Stimulated activated CD4-positive, alpha-beta T cell treated with anti-CD3 and anti-CD28 coated beads, Interleukin-2, amount 100 ng/mL, for 48 hours (primary cell): ENCODE measurements at regions not wholly inside any gene's neighbourhood (a gene's known extent, or its start where the extent isn't known, plus 50 kb on each side); places are given as distances from the start of the nearest gene placed in this dataset.
"Not testable (repeated sequence)": the region's sequence is repeated elsewhere in the genome, so short reads cannot be mapped to it uniquely, and the experiment has no call there.

Experiments
- DNase-seq, 2 donors: peaks; one replicate each; pipeline ENCODE4 v3.0.0-alpha.2; 2020

DNA sequence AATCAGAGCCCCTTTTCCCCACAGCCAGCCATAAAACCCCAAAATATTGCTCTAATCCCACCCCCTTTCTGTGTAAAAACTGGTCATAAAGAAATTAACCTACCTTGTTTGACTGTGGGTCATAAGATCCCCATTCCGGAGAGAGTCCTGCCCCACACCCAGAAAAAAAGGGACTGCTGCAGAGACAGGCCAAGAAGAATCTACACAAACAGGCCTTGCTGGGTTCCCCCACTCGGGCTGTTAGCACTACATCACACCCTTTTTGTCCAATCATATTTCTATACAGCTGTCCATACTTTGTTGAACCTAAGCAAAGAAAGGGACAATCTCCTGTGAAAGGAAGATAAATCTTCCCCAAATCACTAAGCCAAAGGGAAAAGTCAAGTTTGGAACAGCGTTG is 84.4 kb upstream of the MFGE8 start:
- DNase-seq, result no peak

DNA sequence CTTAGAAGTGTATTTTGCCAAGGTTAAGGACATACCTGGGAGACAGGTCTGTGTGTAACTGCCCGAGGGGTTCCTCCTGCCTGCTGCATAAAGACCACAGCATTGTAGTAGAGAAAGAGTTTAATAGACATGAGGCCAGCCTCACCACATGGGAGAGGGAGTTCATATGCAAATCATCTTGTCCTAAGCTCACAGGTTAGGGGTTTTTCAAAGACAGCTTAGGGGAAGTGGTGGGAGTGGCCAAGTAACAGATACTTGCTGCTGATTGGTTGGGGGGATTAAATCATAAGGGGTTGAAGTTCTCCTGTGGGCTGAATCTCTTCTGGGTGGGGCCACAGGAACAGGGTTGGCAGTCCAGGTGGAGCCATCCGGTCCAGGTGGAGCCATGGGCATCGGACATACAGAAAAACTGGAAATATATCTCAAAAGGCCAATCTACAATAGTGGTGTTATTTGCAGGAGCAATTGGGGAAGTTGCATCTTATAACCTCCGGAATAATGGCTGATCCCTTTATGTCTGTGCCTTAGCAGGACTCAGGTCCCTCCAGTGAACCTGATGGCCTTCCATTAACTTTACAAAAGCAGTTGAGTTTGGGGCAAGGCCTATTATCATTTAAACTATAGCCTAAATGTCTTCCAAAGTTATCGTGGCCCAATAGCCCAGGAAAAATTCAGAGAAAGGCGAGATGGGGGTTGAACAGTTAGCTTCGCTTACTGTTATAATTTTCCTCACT is 86.0 kb upstream of the MFGE8 start:
- no peak for DNase-seq

- DNase-seq, result not testable (repeated sequence)
These were observed 86.5 kb upstream of the ABHD2 start for GRCh38 chr15:89001708-89002275.

DNA sequence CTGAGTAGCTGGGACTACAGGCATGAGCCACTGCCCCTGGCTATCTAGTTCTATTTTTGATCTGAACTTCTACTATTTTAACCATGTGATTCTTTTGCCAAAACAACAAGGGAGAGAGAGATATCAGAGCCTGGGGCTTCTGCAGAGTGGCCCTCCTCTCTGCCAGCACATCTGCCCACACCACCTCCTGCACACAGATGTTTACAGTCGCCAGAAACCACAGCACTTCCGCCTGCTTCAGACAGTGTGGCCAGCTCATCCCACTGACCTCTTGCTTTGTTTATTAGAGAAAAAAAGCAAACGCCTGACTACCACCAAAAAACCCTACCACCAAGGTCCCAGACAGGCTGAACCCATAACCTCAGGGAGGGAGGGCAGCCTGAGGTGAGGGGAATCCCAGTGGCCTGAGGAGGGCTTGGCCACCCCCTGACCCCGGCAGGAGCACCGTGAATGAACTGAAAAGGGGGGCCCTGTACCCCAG is 85.9 kb upstream of the ABHD2 start:
- no peak for DNase-seq

DNA sequence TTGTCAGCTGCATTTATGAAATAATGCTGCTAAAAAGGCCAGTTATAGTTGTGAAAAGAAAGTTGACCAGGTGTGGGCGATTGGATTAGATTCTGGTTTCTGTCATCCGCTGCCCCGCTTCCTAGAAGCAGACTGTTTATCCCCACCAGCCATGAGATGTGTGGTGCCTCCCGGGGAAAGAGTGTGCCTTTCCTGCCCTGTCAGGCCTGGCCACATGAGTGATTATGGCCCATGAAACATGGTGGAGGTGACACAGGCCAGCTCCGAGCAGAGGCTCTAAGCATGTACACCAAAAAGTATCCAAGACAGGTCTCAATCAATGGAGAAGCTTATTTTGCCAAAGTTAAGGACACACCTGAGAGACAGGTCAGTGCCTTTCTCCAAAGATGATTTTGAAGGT is 85.4 kb upstream of the ABHD2 start:
- no peak for DNase-seq

GRCh38 chr15:89003865-89004725 is 84.2 kb upstream of the ABHD2 start:
- DNase-seq, result no peak

- DNase-seq, result no peak
These were observed 83.6 kb upstream of the ABHD2 start for GRCh38 chr15:89004726-89005030.

- not testable (repeated sequence) for DNase-seq
These were observed 80.7 kb upstream of the ABHD2 start for GRCh38 chr15:89007527-89007926.

- no peak for DNase-seq
These were observed 80.3 kb upstream of the ABHD2 start for GRCh38 chr15:89007989-89008388.

GRCh38 chr15:89009080-89009479 is 79.2 kb upstream of the ABHD2 start:
- DNase-seq, result no peak

- DNase-seq, result no peak
These were observed 72.7 kb upstream of the ABHD2 start for GRCh38 chr15:89015412-89016097.

DNA sequence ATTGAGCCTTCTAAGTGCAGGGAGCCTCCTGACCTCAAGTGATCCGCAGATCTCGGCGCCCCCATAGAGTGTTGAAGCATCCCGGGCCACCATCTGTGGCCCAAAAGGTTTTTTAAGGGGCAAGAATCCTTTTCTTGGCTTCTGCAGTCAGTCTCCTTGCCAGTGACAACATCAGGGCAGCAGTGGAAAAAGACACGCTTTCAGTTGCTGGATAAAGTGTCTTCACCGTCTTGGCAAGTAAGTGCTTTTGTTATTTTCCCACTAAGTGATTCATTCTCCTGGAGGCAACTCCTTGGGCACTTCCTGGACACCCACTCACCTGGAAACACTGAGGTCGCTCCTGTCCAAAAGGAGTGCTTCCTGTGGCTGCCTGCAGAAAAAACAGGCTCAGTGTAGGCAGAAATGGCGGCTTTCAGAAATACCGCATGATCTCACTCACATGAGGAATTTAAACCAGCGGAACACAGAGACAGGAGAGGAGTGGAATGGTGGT is 71.7 kb upstream of the ABHD2 start:
- no peak for DNase-seq

GRCh38 chr15:89017370-89018066 is 70.7 kb upstream of the ABHD2 start:
- peak; percentile 88 to 90 for DNase-seq

GRCh38 chr15:89018207-89018606 is 70.0 kb upstream of the ABHD2 start:
- no peak for DNase-seq

- no peak for DNase-seq
These were observed 68.8 kb upstream of the ABHD2 start for GRCh38 chr15:89019436-89019835.

DNA sequence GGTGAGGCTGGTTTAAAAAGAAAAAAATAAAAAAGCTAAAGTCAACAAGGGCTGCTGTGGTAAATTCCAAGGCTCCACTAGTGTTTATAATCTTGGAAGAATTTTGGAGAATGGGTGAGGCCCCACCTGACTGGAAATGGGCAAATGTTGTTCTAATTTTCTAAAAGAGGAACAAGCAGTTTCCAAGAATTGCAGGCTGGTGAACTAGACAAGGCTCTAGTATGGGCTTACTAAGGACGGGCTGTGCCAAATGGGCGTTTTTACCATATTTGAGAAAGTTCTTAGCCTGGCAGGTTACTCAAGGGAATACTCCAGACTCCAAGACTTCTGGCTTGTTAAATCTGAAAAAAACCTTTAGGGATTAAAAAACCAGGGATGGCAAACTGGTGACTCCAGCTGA is 67.0 kb upstream of the ABHD2 start:
- DNase-seq, result no peak

DNA sequence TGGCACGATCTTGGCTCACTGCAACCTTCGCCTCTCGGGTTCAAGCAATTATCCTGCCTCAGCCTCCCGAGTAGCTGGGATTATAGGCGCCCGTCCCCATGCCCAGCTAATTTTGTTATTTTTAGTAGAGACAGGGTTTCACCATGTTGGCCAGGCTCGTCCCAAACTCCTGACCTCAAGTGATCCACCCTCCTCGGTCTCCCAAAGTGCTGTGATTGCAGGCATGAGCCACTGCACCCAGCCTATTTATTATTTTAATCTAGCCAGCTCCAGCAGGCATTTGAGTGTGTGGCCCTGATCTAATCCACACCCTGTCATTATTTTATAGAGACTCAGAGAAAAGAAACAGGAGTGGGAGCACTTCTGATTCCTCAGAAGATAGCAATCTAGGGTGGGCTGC is 66.4 kb upstream of the ABHD2 start:
- DNase-seq, result not testable (repeated sequence)

GRCh38 chr15:89023311-89023961 is 64.8 kb upstream of the ABHD2 start:
- DNase-seq, result no peak

- no peak for DNase-seq
These were observed 63.8 kb upstream of the ABHD2 start for GRCh38 chr15:89024418-89024817.

- DNase-seq, result no peak
These were observed 62.1 kb upstream of the ABHD2 start for GRCh38 chr15:89026167-89026566.

GRCh38 chr15:89028036-89028435 is 60.2 kb upstream of the ABHD2 start:
- DNase-seq, result no peak

DNA sequence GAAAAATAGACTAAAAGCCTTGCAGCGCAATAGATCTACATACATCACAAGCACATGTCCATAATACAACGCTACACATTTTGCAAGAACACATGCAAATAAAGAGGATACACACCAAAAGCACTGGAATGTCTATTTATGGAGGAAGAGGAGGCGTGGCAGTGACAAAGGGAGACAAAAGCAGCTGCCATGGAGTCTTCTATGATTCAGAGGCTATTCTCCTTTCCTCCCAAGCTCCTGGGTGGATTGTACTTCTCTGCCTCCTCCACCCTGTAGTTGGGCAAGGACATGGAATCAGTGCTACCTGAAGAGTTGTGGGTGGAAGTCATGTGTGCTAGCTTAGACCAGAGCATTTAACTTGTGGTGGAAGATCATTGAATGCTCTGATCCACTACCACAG is 57.9 kb upstream of the ABHD2 start:
- no peak for DNase-seq
